Renal pelvis (tissue), 1 donor: ENCODE measurements at regions not wholly inside any gene's neighbourhood (a gene's known extent, or its start where the extent isn't known, plus 50 kb on each side); places are given as distances from the start of the nearest gene placed in this dataset.

Source experiments
- DNase-seq: peaks from one replicate; pipeline ENCODE4 v3.0.0-alpha.2; 2013

DNA sequence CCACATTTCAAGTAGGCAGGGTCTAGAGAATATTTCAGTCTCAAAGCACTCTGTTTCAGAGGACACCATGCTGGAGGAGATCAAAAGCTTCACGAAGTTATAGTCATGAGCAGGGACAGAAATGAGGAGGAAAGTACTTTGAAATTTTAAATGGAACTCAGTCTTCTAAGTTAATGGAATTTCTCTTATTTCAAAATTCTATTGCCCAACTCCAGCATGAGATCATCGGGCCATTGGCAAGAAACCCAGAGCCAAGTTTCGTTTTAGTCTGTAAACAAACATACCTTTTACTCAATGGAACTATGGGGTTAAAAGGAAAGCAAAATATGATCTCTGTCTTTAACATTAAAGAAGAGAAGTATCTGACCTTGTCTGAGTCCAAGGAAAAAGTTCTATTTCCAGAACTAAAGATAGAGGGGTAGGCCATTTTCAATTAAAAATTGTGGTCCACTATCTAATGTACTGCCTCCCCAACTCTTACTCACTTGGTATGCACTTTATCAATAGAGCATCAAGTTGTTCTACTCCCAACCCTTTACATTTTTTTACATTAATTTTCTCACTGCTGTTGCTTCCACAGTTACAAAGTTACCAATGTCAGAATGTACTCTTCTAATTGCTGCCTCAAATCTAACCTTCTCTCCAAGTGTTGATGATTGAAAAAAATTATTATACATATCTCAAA is 235.3 kb upstream of the NRSN1 start:
- DNase-seq: no peak

- no peak for DNase-seq
Measured at GRCh38 chr6:23905133-23905815, 220.7 kb upstream of the NRSN1 start.

DNA sequence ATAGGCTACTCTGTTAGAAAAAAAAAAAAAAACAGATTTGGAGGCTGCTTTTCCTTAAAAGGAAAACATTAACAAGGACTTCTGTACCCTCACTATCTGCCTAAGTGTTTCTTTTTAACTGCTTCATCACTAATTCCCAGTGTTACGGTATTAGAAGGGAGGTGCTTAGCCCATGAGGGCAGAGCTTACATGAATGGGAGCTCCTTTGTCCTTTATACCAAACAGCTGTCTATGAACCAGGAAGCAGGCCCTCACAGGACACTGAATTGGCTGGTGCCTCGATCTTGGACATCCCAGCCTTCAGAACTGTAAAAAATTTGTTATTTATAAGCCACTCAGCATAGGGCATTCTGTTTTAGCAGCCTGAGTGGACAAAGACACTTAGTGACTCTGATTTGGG is 215.6 kb upstream of the NRSN1 start:
- no peak for DNase-seq

GRCh38 chr6:23927935-23928334 is 198.1 kb upstream of the NRSN1 start:
- DNase-seq: no peak

- no peak for DNase-seq
Measured at GRCh38 chr6:23929201-23929600, 196.8 kb upstream of the NRSN1 start.

DNA sequence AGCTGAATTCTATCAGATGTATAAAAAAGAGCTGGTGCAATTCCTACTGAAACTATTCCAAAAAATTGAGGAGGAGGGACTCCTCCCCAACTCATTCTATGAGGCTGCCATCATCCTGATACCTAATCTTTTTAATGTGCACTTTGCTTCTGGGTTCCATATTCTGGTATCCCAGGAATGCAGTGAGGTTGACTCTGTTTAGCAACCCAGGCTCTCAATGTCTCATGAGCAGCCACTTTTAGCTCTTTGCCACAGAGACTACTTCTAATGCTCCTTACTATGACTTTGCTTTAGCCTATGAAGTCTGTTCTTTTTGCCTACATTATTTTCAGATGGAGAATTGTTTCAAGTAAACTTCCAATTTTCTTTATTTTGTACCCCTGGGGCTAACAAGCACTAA is 185.5 kb upstream of the NRSN1 start:
- no peak for DNase-seq

DNA sequence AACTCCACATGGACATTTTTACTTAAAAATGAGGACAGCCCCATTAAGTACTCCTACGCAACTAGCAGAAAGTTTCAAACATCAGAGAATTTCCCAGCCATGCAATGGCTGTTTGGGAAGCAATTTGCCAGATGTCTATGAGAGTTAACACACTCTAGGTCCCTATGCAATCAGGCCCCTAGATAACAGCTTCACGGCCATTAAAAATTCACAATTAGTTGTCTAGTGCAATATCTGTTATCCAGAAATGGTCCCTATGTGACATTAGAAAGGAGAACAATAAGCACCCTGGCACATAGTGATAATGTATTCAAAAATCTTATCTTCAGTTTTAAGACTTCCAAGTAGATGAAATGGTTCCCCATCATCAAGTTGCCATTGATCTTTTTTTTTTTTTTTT is 174.3 kb upstream of the NRSN1 start:
- no peak for DNase-seq

GRCh38 chr6:23952245-23952644 is 173.8 kb upstream of the NRSN1 start:
- no peak for DNase-seq

DNA sequence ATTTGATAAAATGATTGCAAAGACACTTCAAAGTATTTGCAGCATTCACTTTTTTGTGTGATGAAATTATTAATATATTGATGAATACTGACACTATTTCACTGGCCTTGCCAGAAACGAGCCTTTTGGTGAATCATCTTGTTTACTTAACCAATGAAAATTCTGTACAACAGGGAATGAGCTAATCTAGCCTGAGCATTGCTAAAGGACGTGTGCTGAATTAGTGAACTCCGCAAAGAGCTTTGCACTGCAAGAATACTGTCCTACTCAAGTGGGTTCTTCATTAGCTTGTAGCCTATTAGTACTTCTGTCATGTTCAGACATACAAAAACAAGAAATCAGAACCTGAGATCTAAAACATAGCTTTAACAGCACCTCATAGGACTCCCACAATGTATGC is 172.0 kb upstream of the NRSN1 start:
- DNase-seq: no peak

DNA sequence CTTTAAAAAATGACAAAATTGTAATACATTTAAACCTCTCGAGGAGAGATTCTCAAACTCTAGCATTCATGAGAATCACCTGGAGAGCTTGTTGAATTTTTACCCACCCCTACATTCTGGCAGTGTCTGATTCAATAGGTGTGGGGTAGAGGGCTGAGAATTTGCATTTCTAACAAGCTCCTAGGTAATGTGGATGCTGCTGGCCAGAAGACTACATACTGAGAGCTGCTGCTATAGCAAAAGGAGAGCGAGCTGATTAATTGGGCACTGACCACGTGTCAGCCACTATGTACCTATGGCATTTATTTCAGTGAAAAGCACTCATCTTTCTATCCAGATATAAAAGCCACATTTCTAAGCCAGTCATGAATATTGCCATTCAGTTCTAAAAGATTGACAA is 169.0 kb upstream of the NRSN1 start:
- DNase-seq: no peak

GRCh38 chr6:23964865-23965264 is 161.2 kb upstream of the NRSN1 start:
- DNase-seq: no peak

DNA sequence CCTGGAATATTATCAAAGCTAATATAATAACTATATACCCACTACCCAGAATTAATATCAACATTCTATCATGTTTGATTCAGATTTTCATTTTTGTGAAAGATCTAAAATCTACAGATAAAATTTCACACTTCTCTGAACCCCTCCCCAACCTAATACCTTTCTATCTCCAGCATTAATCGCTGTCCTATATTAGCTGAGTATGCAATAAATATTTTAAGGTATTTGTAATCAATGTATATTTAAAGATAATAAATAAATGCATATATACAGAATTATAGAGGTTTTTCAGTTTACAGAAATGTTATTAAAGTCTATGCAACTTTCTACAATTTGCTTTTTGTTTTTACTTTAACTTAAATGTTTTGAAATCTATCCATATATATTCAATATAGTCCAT is 156.7 kb upstream of the NRSN1 start:
- DNase-seq: no peak

DNA sequence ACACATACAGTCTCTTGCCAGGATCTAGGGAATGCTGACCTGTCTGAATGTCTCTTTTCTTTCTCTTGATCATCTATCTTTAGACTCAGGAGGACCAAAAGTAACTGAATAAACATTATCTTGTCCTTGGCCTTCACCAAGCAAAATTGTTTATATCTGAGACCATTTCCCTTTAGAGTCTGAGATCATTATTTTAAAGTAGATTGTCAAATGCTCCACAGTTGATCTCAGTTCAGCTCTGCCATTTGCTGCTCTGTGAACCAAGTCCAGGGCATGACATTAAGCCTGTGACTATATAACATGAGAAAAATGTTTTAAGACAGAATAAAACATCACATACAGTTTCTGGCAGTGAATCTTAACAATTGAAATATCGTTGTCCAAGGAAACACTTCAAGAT is 148.3 kb upstream of the NRSN1 start:
- no peak for DNase-seq

- no peak for DNase-seq
Measured at GRCh38 chr6:23980965-23981364, 145.1 kb upstream of the NRSN1 start.

DNA sequence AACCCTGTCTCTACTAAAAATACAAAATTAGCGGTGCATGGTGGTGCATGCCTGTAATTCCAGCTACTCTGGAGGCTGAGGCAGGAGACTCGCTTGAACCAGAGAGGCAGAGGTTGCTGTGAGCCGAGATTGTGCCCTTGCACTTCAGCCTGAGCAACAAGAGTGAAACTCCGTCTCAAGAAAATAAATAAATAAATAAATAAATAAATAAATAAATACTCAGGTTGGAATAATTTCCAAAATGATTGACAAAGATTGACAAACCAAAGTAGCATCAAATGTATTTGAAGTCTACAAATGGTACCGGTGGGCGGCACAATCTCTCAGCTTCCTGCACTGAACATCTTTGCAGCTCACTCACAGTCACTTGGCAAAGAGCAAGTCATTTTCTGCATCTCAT is 144.1 kb upstream of the NRSN1 start:
- DNase-seq: no peak

GRCh38 chr6:23983735-23984134 is 142.3 kb upstream of the NRSN1 start:
- no peak for DNase-seq

GRCh38 chr6:23985015-23985414 is 141.0 kb upstream of the NRSN1 start:
- DNase-seq: no peak

DNA sequence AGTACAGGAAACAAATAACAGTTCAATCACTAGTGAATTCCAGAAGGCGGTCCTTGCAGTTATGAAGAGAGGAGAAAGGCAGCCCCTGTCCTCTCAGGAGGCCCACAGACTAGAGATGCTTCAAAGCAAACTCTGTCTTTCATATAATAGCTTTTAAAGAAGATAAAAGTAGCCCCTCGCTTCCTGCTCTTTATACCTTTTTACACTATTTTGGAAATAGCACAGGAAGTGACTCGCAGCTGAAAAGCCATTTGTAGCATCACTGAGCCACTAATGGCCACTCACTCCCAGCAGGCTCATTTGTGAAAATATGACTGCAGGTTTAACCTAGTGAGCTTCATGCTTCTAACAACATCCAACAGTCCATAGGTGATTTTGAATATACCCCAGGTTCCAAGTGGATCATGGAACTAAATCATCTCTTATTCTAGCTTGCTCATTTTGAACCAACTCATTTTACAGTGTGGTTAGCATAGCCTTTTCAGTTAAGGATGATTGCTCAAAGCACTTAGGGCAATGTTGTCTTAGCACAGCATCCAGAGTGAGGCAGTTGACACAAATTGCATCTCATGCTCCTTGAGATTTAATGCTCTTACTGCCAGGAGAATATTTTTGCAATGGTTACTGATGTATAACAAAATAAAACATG is 136.0 kb upstream of the NRSN1 start:
- DNase-seq: no peak

DNA sequence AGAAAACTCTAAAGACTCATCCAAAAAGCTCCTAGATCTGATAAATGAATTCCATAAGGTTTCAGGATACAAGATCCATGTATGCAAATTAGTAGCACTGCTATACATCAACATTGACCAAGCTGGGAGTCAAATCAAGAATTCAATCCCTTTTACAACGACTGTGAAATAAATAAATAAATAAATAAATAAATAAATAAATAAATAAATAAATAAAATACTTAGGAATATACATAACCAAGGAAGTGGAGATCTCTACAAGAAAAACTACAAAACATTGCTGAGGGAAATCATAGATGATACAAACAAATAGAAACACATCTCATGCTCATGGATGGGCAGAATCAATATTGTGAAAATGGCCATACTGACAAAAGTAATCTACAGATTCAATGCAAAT is 132.0 kb upstream of the NRSN1 start:
- no peak for DNase-seq

GRCh38 chr6:24004062-24004461 is 122.0 kb upstream of the NRSN1 start:
- no peak for DNase-seq

GRCh38 chr6:24004659-24005058 is 121.4 kb upstream of the NRSN1 start:
- DNase-seq: no peak

DNA sequence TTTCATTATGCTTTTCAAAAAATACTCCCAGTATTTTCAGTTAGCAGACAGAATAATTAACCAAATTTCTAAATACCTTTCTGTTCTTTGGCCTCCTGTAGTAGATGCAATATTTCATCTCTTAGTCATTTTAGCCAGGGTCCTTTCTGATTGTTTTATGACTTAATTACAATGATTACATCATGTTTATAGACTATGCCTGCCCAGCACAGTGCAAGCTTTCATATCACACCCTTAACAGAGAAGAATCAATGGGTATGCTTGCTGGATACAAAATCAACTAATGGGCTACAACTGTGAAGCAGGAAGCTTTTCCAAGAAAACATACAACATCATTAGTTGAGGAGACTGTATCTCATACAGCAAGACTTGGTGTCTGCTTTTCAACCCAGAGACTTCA is 119.8 kb upstream of the NRSN1 start:
- DNase-seq: no peak

DNA sequence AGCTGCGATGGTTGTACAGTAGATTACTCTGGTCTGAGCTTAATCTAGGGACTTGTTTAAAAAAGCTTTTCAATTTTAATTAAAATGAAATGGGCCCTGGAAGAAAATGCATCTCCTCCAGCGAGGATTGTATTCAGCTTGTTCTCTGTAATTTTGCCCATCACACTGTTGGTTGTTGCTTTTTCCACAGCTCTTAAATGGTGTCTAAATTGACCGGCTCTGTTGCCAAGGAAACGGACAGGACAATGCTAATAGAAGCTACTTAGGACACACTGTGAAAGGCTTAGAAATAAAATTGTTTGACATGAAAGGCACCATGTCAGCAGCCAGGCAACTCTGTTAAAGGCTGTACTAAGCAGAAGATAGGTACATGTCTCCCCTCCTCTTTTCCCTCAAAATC is 116.7 kb upstream of the NRSN1 start:
- DNase-seq: no peak

DNA sequence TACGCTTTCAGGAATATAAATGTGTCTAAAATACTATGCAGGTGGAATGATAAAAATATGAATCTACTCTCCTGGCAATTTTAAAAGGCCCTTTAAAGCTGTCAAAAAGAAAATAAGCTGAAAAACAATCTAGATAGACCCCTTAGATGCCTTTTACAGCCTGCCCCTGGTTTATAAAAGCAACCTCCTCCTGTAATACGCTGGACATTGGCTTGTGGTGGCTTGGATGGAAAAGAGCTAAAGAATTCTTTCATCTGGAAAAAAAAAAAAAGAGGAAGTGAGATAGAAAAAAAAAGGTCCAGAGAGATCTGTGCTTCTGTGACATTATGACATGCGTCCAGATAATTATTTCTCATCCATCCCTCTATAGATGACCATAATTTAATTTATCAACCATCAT is 115.9 kb upstream of the NRSN1 start:
- DNase-seq: no peak
